ENCODE measurements at regions not wholly inside any gene's neighbourhood (a gene's known extent, or its start where the extent isn't known, plus 50 kb on each side); places are given as distances from the start of the nearest gene placed in this dataset.

GRCh38 chr12:20044846-20045245 lies 323.5 kb upstream of the PDE3A start:
- TF ChIP-seq RCOR1 (IDR thresholded peaks at IDR 0.05; ENCODE audit: insufficient replicate concordance, low read length): no peak
- TF ChIP-seq CTCF (conservative IDR thresholded peaks at IDR 0.05; ENCODE audit: low read depth, low read length): no peak
- TF ChIP-seq POLR2A (IDR thresholded peaks at IDR 0.05; ENCODE audit: low read depth, low read length): no peak
- TF ChIP-seq, protein P1, sequence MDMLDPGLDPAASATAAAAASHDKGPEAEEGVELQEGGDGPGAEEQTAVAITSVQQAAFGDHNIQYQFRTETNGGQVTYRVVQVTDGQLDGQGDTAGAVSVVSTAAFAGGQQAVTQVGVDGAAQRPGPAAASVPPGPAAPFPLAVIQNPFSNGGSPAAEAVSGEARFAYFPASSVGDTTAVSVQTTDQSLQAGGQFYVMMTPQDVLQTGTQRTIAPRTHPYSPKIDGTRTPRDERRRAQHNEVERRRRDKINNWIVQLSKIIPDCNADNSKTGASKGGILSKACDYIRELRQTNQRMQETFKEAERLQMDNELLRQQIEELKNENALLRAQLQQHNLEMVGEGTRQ (IDR thresholded peaks at IDR 0.05; ENCODE audit: low read depth, low read length): no peak
- no peak for TF ChIP-seq RFX5 (IDR thresholded peaks at IDR 0.05; ENCODE audit: low read depth, low read length)
- no peak for TF ChIP-seq CEBPB (IDR thresholded peaks at IDR 0.05; ENCODE audit: low read depth, low read length)
- no peak for TF ChIP-seq SMC3 (IDR thresholded peaks at IDR 0.05; ENCODE audit: low read depth, low read length)
- TF ChIP-seq MAZ (IDR thresholded peaks at IDR 0.05; ENCODE audit: borderline replicate concordance, low read depth, low read length): no peak
